MV-4-11 (cell line): ENCODE measurements at regions not wholly inside any gene's neighbourhood (a gene's known extent, or its start where the extent isn't known, plus 50 kb on each side); places are given as distances from the start of the nearest gene placed in this dataset.
"Not testable (repeated sequence)": the region's sequence is repeated elsewhere in the genome, so short reads cannot be mapped to it uniquely, and the experiment has no call there.

Experiments used
- DNase-seq: peaks from one replicate; lab custom pipeline; 2025; lab: John Stamatoyannopoulos, UW

DNA sequence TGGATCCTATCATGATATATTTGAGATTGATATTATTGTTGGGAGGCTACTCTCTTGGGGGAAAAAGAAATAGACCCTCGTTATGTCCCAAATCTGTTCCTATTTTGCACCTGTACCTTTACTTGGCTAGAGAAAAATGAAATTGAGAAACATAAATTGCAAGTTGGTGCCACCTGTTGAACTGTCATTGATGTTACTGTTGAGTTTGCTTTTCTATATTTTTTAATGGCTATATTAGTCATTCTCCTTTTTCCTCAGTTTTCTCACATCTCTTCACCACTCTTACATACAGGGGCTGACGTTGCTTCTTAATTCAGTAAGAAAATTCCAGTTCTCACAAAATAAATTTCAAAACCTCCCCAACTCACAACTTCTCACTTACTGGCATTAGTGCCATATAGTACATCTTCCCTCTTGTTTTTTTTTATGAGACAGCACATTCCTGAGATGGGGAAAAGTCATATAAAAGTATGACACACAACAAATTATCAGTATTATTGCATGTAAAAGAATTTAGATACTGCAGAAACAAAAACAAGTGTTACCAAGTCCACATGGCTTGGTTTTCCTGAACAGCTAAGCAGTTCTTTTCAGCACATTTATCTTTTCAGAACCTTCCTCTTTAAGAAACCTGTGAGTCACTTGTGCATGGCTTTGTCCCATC, 348.3 kb upstream of the DSEL start:
- no peak for DNase-seq

- no peak for DNase-seq
Observed at GRCh38 chr18:67862069-67862468, 345.5 kb upstream of the DSEL start.

- no peak for DNase-seq
Observed at GRCh38 chr18:67854340-67854739, 337.8 kb upstream of the DSEL start.

GRCh38 chr18:67846422-67847098, 330.0 kb upstream of the DSEL start:
- no peak for DNase-seq

GRCh38 chr18:67845035-67845434, 328.5 kb upstream of the DSEL start:
- DNase-seq = no peak

GRCh38 chr18:67840379-67840778, 323.9 kb upstream of the DSEL start:
- DNase-seq = no peak

GRCh38 chr18:67818432-67818831, 301.9 kb upstream of the DSEL start:
- DNase-seq = no peak

GRCh38 chr18:67815280-67815679, 298.8 kb upstream of the DSEL start:
- no peak for DNase-seq

GRCh38 chr18:67813380-67814028, 297.0 kb upstream of the DSEL start:
- no peak for DNase-seq

DNA sequence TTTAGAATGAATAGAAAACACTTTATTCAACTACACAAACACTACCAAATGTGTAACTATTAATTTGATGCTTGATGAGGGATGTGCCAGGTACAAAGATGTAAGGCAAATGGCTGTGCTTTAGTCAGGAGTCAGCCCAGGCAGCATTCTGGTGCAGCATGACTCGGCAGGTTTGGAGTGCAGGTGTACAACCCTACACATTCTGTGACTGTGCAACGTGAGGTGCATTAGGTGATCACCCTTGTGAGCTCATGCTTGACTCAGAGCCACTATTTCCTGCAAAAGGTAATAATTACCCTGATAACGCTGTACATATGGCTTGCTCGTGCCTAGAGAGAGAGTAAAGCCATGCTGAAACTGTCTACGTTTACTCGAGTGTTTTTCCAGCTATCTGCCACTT, 288.7 kb upstream of the DSEL start:
- DNase-seq = no peak

- no peak for DNase-seq
Observed at GRCh38 chr18:67794521-67794920, 278.0 kb upstream of the DSEL start.

DNA sequence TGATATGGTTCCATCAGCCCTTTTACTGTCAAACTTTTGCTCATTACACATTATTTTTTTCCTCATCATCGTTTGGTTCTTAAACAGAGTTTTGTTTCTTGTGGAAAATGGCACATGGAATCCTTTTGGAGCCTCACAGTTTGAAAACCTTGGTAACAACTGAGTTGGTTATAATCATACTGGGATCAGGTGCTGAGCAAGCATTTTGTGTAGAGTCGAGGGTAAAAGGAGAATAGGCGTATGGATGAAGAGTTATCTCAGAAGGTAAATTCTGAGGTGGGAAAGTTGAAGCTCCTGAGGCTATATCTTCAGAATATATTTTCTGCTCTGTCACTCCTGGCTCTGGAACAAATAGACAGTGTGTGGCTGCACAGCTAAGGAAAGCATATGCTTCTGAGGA, 274.0 kb upstream of the DSEL start:
- no peak for DNase-seq

GRCh38 chr18:67789165-67789545, 272.6 kb upstream of the DSEL start:
- no peak for DNase-seq

- DNase-seq = no peak
Observed at GRCh38 chr18:67788310-67789164, 272.0 kb upstream of the DSEL start.

- DNase-seq = no peak
Observed at GRCh38 chr18:67783196-67783946, 266.9 kb upstream of the DSEL start.

- DNase-seq = no peak
Observed at GRCh38 chr18:67778016-67778415, 261.5 kb upstream of the DSEL start.

DNA sequence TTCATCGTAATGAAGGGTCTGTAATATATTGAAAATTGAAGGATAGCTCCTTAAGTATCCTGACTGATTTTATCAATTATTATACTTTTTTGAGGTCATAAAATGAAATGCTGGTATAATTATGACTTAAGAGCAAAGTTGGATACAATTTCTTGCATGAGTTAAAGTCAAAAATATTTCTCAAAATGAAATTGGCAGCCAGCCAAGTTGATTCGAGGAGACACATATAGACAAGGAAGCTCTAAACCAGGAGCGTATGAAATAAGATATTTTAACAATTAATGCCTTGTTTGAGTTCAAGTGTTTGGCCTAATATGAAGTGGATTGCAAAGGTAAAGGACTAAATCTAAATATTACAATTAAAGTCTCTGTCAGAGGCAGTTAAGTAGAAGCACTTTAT, 260.4 kb upstream of the DSEL start:
- DNase-seq = no peak

- DNase-seq = no peak
Observed at GRCh38 chr18:67771271-67771670, 254.8 kb upstream of the DSEL start.

GRCh38 chr18:67770520-67770919, 254.0 kb upstream of the DSEL start:
- no peak for DNase-seq

GRCh38 chr18:67766930-67767329, 250.4 kb upstream of the DSEL start:
- DNase-seq = no peak

DNA sequence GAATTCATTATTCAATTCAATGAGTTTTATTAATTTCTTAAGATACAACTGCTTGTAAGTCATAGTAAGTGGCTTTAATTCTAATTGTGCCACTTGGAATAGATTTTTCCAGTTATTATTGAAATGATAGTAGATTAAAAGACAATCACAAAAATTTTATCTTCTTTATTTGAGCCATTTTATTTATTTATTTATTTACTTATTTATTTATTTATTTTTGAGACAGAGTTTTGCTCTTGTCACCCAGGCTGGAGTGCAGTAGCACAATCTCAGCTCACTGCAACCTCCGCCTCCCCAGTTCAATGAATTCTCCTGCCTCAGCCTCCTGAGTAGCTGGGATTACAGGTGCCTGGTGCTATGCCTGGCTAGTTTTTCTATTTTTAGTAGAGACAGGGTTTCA, 235.7 kb upstream of the DSEL start:
- not testable (repeated sequence) for DNase-seq

DNA sequence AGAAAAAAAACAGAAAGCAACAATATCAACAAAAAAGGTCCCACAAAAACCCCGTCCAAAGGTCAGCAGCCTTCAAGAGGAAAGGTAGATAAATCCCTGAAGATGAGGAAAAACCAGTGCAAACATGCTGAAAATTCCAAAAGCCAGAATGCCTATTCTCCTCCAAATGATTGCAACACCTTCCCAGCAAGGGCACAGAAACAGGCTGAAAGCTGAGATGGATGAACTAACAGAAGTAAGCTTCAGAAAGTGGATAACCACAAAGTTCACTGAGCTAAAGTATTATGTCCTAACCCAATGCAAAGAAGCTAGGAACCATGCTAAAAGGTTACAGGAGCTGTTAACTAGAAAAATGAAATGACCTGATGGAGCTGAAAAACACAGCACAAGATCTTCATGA, 226.4 kb upstream of the DSEL start:
- DNase-seq = no peak
